ENCODE measurements at regions not wholly inside any gene's neighbourhood (a gene's known extent, or its start where the extent isn't known, plus 50 kb on each side); places are given as distances from the start of the nearest gene placed in this dataset.

- TF ChIP-seq CTCF (IDR thresholded peaks at IDR 0.05) (no peak), POLR2A (IDR thresholded peaks at IDR 0.05) (no peak)
These were observed 118.1 kb upstream of the FRY start for GRCh38 chr13:31913459-31913858.

Data from lower leg skin (tissue), 3 donors.